ENCODE measurements at regions not wholly inside any gene's neighbourhood (a gene's known extent, or its start where the extent isn't known, plus 50 kb on each side); places are given as distances from the start of the nearest gene placed in this dataset.

- TF ChIP-seq NFRKB (IDR thresholded peaks at IDR 0.05): no peak
- no peak for TF ChIP-seq HDGF (IDR thresholded peaks at IDR 0.05; ENCODE audit: borderline replicate concordance)
- TF ChIP-seq SP1 (IDR thresholded peaks at IDR 0.05): no peak
- TF ChIP-seq ELF4 (IDR thresholded peaks at IDR 0.05): no peak
- TF ChIP-seq BHLHE40 (IDR thresholded peaks at IDR 0.05; ENCODE audit: borderline replicate concordance): no peak
- TF ChIP-seq PKNOX1 (IDR thresholded peaks at IDR 0.05): no peak
- TF ChIP-seq SUZ12 (IDR thresholded peaks at IDR 0.05): no peak
- TF ChIP-seq ARNT (IDR thresholded peaks at IDR 0.05): no peak
- no peak for TF ChIP-seq CTBP1 (IDR thresholded peaks at IDR 0.05; ENCODE audit: borderline replicate concordance)
- TF ChIP-seq FOXM1 (IDR thresholded peaks at IDR 0.05; ENCODE audit: borderline replicate concordance): no peak
- no peak for TF ChIP-seq FOXK2 (IDR thresholded peaks at IDR 0.05)
- TF ChIP-seq FOXA1 (IDR thresholded peaks at IDR 0.05): no peak
- no peak for TF ChIP-seq ZNF384 (IDR thresholded peaks at IDR 0.05)
These were observed 177.8 kb downstream of the OGFRL1 start for GRCh38 chr6:71466362-71466761.
